PC-3 (cell line): ENCODE measurements at regions not wholly inside any gene's neighbourhood (a gene's known extent, or its start where the extent isn't known, plus 50 kb on each side); places are given as distances from the start of the nearest gene placed in this dataset.

Experiments
- EZH2 ChIP-seq: fragments of 300-600 bp; sonication (generic); IDR thresholded peaks from one replicate; pipeline ENCODE4 v1.6.1; 2017; ENCODE audit warnings: antibody characterized with exemption, mild to moderate bottlenecking, low read length; ENCODE audit not compliant: unreplicated experiment
- EZH2phosphoT487 ChIP-seq: fragments of 300-600 bp; sonication (generic); IDR thresholded peaks from 2 replicates; pipeline ENCODE4 v1.6.1; 2018; ENCODE audit warnings: mild to moderate bottlenecking, antibody characterized with exemption, low read length, borderline replicate concordance
- TF ChIP-seq, protein P1 (sequence below): fragments of 300-600 bp; sonication (generic); conservative IDR thresholded peaks from 2 replicates; pipeline ENCODE4 v1.5.1; 2017; ENCODE audit warnings: antibody characterized with exemption, low read depth, mild to moderate bottlenecking, low read length

DNA sequence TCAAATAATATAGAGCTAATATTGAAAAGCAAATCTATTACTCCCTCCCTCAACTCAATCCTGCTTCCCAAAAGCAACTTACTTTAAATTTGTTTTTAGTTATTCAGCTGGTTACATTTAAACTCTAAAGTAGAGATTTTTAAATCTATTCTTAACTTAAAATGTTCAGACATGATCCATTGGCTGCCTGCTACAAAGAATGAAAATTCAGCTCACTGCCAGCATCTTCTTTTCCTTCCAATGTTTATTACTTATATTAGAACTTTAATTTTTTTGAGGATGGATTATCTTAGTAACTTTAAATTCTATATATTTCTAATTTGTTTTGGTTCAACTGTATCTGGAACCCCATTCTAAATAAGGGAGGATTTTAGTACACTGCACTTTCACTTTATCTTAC lies 163.2 kb downstream of the TMEM167A start:
- TF ChIP-seq EZH2 (no peak), EZH2phosphoT487 (no peak)
- TF ChIP-seq, protein P1, sequence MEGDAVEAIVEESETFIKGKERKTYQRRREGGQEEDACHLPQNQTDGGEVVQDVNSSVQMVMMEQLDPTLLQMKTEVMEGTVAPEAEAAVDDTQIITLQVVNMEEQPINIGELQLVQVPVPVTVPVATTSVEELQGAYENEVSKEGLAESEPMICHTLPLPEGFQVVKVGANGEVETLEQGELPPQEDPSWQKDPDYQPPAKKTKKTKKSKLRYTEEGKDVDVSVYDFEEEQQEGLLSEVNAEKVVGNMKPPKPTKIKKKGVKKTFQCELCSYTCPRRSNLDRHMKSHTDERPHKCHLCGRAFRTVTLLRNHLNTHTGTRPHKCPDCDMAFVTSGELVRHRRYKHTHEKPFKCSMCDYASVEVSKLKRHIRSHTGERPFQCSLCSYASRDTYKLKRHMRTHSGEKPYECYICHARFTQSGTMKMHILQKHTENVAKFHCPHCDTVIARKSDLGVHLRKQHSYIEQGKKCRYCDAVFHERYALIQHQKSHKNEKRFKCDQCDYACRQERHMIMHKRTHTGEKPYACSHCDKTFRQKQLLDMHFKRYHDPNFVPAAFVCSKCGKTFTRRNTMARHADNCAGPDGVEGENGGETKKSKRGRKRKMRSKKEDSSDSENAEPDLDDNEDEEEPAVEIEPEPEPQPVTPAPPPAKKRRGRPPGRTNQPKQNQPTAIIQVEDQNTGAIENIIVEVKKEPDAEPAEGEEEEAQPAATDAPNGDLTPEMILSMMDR: no peak
